SW480 (cell line): ENCODE measurements at regions not wholly inside any gene's neighbourhood (a gene's known extent, or its start where the extent isn't known, plus 50 kb on each side); places are given as distances from the start of the nearest gene placed in this dataset.

Experiments
- DNase-seq: peaks from one replicate; pipeline ENCODE4 v3.0.0-alpha.2; 2016; ENCODE audit warnings: low spot score

- DNase-seq = no peak
These were observed 167.4 kb upstream of the AHR start for GRCh38 chr7:17131060-17131345.

GRCh38 chr7:17131983-17132655, 166.3 kb upstream of the AHR start:
- DNase-seq = no peak

- no peak for DNase-seq
These were observed 165.7 kb upstream of the AHR start for GRCh38 chr7:17132726-17133125.

GRCh38 chr7:17133977-17134376, 164.5 kb upstream of the AHR start:
- no peak for DNase-seq

- DNase-seq = no peak
These were observed 163.7 kb upstream of the AHR start for GRCh38 chr7:17134786-17135185.

- DNase-seq = no peak
These were observed 162.3 kb upstream of the AHR start for GRCh38 chr7:17136126-17136525.

GRCh38 chr7:17139081-17139480, 159.4 kb upstream of the AHR start:
- DNase-seq = no peak

GRCh38 chr7:17140406-17140805, 158.0 kb upstream of the AHR start:
- peak; percentile 58 for DNase-seq

GRCh38 chr7:17142831-17143541, 155.5 kb upstream of the AHR start:
- DNase-seq = peak; percentile 13

GRCh38 chr7:17144322-17144721, 154.1 kb upstream of the AHR start:
- DNase-seq = no peak

- DNase-seq = no peak
These were observed 151.8 kb upstream of the AHR start for GRCh38 chr7:17146621-17147020.

GRCh38 chr7:17147409-17147808, 151.0 kb upstream of the AHR start:
- DNase-seq = no peak

- no peak for DNase-seq
These were observed 148.4 kb upstream of the AHR start for GRCh38 chr7:17150018-17150417.

- no peak for DNase-seq
These were observed 145.7 kb upstream of the AHR start for GRCh38 chr7:17152721-17153120.

GRCh38 chr7:17153536-17153935, 144.9 kb upstream of the AHR start:
- no peak for DNase-seq

GRCh38 chr7:17155529-17155928, 142.9 kb upstream of the AHR start:
- no peak for DNase-seq

GRCh38 chr7:17158261-17158660, 140.2 kb upstream of the AHR start:
- DNase-seq = no peak

- no peak for DNase-seq
These were observed 138.9 kb upstream of the AHR start for GRCh38 chr7:17159500-17160037.

GRCh38 chr7:17166824-17167379, 131.6 kb upstream of the AHR start:
- no peak for DNase-seq

- no peak for DNase-seq
These were observed 130.0 kb upstream of the AHR start for GRCh38 chr7:17168416-17168815.

GRCh38 chr7:17171427-17171826, 127.0 kb upstream of the AHR start:
- no peak for DNase-seq

GRCh38 chr7:17176371-17177032, 122.0 kb upstream of the AHR start:
- no peak for DNase-seq

GRCh38 chr7:17178545-17178944, 119.9 kb upstream of the AHR start:
- no peak for DNase-seq
